GM23338 (cell line): ENCODE measurements at regions not wholly inside any gene's neighbourhood (a gene's known extent, or its start where the extent isn't known, plus 50 kb on each side); places are given as distances from the start of the nearest gene placed in this dataset.

Experiments
- ATAC-seq: fragments of 200-7000 bp; cut with Tn5 transposase; 3 replicates; pipeline ENCODE4 v1.9.1; 2020
- DNase-seq: peaks from one replicate; pipeline ENCODE4 v3.0.0-alpha.2; 2015; ENCODE audit warnings: low spot score
- H2AFZ ChIP-seq: fragments of 200-600 bp; sonication (generic); 2 replicates; pipeline ENCODE4 v1.8.0; 2016; ENCODE audit warnings: antibody characterized with exemption, mild to moderate bottlenecking, moderate library complexity
- H3F3A ChIP-seq: fragments of 200-600 bp; sonication (generic); replicated peaks from 2 replicates; pipeline ENCODE4 v1.8.0; 2017; ENCODE audit warnings: antibody characterized with exemption, mixed run types, low read depth
- H3K27ac ChIP-seq: fragments of 200-600 bp; sonication (generic); 2 replicates; pipeline ENCODE4 v1.6.1; 2016; ENCODE audit warnings: low read depth
- H3K27me3 ChIP-seq: fragments of 200-600 bp; sonication (generic); 2 replicates; pipeline ENCODE4 v1.8.0; 2016; ENCODE audit warnings: mild to moderate bottlenecking, mixed run types, moderate library complexity; ENCODE audit not compliant: insufficient read depth
- H3K36me3 ChIP-seq: fragments of 200-600 bp; sonication (generic); 2 replicates; pipeline ENCODE4 v1.8.0; 2016; ENCODE audit warnings: mild to moderate bottlenecking; ENCODE audit not compliant: insufficient read depth
- H3K4me1 ChIP-seq: fragments of 200-600 bp; sonication (generic); 2 replicates; pipeline ENCODE4 v1.8.0; 2016; ENCODE audit warnings: mild to moderate bottlenecking, moderate library complexity; ENCODE audit not compliant: insufficient read depth
- H3K4me2 ChIP-seq: fragments of 200-600 bp; sonication (generic); 2 replicates; pipeline ENCODE4 v1.7.1; 2017; ENCODE audit warnings: mixed run types
- H3K4me3 ChIP-seq: fragments of 200-600 bp; sonication (generic); 2 replicates; pipeline ENCODE4 v1.6.1; 2016; ENCODE audit warnings: mixed run types
- H3K79me2 ChIP-seq: fragments of 200-600 bp; sonication (generic); replicated peaks from 2 replicates; pipeline ENCODE4 v1.8.0; 2017; ENCODE audit warnings: mild to moderate bottlenecking; ENCODE audit not compliant: insufficient read depth
- H3K9me2 ChIP-seq: fragments of 200-600 bp; sonication (generic); 2 replicates; pipeline ENCODE4 v1.8.0; 2017; ENCODE audit not compliant: insufficient read depth
- H4K20me1 ChIP-seq: fragments of 200-600 bp; sonication (generic); replicated peaks from 2 replicates; pipeline ENCODE4 v1.8.0; 2017; ENCODE audit warnings: mild to moderate bottlenecking; ENCODE audit not compliant: insufficient read depth
- H3K27ac Mint-ChIP-seq: 2 replicates; pipeline ENCODE4 v1.8.0; 2020; ENCODE audit warnings: inconsistent platforms, mild to moderate bottlenecking, moderate library complexity, mixed read lengths
- H3K27me3 Mint-ChIP-seq: 3 replicates; pipeline ENCODE4 v1.8.0; 2022; ENCODE audit warnings: low read depth, mild to moderate bottlenecking, moderate library complexity, mixed read lengths, inconsistent platforms; ENCODE audit not compliant: insufficient read depth, poor library complexity
- H3K36me3 Mint-ChIP-seq: 3 replicates; pipeline ENCODE4 v1.8.0; 2021; ENCODE audit warnings: low read depth, mild to moderate bottlenecking, inconsistent platforms, moderate library complexity, mixed read lengths
- H3K4me1 Mint-ChIP-seq: 3 replicates; pipeline ENCODE4 v1.8.0; 2020; ENCODE audit warnings: mild to moderate bottlenecking, inconsistent platforms, mixed read lengths
- H3K4me3 Mint-ChIP-seq: 3 replicates; pipeline ENCODE4 v1.8.0; 2021; ENCODE audit warnings: moderate library complexity, mild to moderate bottlenecking, inconsistent platforms, mixed read lengths
- H3K9me3 Mint-ChIP-seq: 3 replicates; pipeline ENCODE4 v1.8.0; 2020; ENCODE audit warnings: moderate library complexity, mild to moderate bottlenecking, inconsistent platforms, mixed read lengths
- CREB1 ChIP-seq: fragments of 250-450 bp; sonication (Bioruptor Pico); IDR thresholded peaks from 2 replicates; pipeline ENCODE4 v1.5.0; 2020; ENCODE audit warnings: low read depth, mild to moderate bottlenecking, moderate library complexity
- EZH2phosphoT487 ChIP-seq: fragments of 200-600 bp; sonication (generic); IDR thresholded peaks from one replicate; pipeline ENCODE4 v1.8.1; 2018; ENCODE audit warnings: antibody characterized with exemption; ENCODE audit not compliant: unreplicated experiment
- JUNB ChIP-seq: IDR thresholded peaks from one replicate; pipeline ENCODE4 v1.6.1; 2016; ENCODE audit warnings: antibody characterized with exemption; ENCODE audit not compliant: unreplicated experiment
- POLR2AphosphoS5 ChIP-seq: IDR thresholded peaks from 2 replicates; pipeline ENCODE4 v1.6.1; 2016; ENCODE audit warnings: antibody characterized with exemption, low read depth
- STAT1 ChIP-seq: IDR thresholded peaks from one replicate; pipeline ENCODE4 v1.6.1; 2016; ENCODE audit warnings: antibody characterized with exemption; ENCODE audit not compliant: unreplicated experiment
- ZNF114 ChIP-seq: fragments of 250-450 bp; sonication (Bioruptor Pico); IDR thresholded peaks from 2 replicates; pipeline ENCODE4 v1.5.0; 2020; ENCODE audit warnings: mild to moderate bottlenecking, moderate library complexity
- ZNF331 ChIP-seq: fragments of 250-450 bp; sonication (Bioruptor Pico); IDR thresholded peaks from 2 replicates; pipeline ENCODE4 v1.5.0; 2020; ENCODE audit warnings: low read depth, mild to moderate bottlenecking, moderate library complexity
- TF ChIP-seq, protein P1 (sequence below): IDR thresholded peaks from 2 replicates; pipeline ENCODE4 v1.6.1; 2016; ENCODE audit warnings: antibody characterized with exemption
- TF ChIP-seq, protein P2 (sequence below): fragments of 250-450 bp; sonication (Bioruptor Pico); IDR thresholded peaks from 2 replicates; pipeline ENCODE4 v1.5.0; 2020; ENCODE audit warnings: mild to moderate bottlenecking, moderate library complexity
- TF ChIP-seq, protein P3 (sequence below): IDR thresholded peaks from one replicate; pipeline ENCODE4 v1.6.1; 2018; ENCODE audit warnings: antibody characterized with exemption; ENCODE audit not compliant: unreplicated experiment

DNA sequence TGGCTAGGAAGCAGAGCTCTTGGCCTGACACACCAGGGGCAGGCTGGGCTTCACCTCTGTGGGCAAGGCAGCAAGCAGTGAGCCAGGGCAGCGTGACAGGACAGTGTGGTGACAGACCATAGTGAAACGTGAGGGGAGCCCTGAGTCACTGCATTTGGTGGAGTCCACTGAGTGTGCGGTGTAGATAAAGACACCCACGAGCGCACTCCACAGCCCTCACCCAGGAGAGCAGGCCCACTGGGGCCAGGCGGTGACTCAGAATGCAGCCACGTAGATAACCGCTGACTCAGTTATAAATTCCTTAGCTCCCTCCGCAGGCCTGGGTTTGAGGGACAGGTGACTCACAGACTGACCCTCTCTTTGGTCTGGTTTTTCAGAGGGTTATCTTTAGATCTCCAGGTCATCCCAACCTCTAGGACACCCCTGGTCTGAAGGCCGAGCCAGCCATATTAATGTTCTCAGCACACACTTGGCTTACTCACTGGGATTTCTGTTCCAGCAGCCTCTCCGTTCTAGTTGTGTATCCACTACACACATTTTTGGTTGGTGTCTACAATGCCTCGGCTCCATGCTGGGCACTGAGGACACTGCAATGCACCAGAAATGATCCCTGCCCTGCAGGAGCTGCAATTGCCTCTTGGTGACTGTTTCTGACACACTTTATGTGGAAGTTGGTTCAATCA lies 90.2 kb upstream of the TSPAN2 start:
- no peak overlapping the region for H3K27ac Mint-ChIP-seq
- H3K4me1 Mint-ChIP-seq = peaks cover 2% of the 10 kb centered on the region; the same call in 1 of the 3 replicates
- no peaks in the 10 kb centered on the region; the same call in 2 of the 3 replicates for H3K9me3 Mint-ChIP-seq
- H3F3A ChIP-seq = no peaks in the 10 kb centered on the region
- no peaks in the 10 kb centered on the region for H3K27me3 ChIP-seq
- DNase-seq = no peak
- no peaks in the 10 kb centered on the region for H3K36me3 Mint-ChIP-seq
- no peaks in the 10 kb centered on the region; the same call in 1 of the 2 replicates for H3K9me2 ChIP-seq
- no peak for ATAC-seq
- H3K27me3 Mint-ChIP-seq = no peaks in the 10 kb centered on the region
- H3K27ac ChIP-seq = no peak overlapping the region
- no peak overlapping the region for H3K4me3 ChIP-seq
- H2AFZ ChIP-seq = no peak overlapping the region
- H3K4me1 ChIP-seq = no peaks in the 10 kb centered on the region
- no peaks in the 10 kb centered on the region for H3K79me2 ChIP-seq
- H3K4me2 ChIP-seq = no peak overlapping the region
- H3K4me3 Mint-ChIP-seq = no peak overlapping the region
- no peaks in the 10 kb centered on the region for H4K20me1 ChIP-seq
- no peak for TF ChIP-seq CREB1
- no peak for TF ChIP-seq POLR2AphosphoS5
- TF ChIP-seq EZH2phosphoT487 = no peak
- TF ChIP-seq, protein P1, sequence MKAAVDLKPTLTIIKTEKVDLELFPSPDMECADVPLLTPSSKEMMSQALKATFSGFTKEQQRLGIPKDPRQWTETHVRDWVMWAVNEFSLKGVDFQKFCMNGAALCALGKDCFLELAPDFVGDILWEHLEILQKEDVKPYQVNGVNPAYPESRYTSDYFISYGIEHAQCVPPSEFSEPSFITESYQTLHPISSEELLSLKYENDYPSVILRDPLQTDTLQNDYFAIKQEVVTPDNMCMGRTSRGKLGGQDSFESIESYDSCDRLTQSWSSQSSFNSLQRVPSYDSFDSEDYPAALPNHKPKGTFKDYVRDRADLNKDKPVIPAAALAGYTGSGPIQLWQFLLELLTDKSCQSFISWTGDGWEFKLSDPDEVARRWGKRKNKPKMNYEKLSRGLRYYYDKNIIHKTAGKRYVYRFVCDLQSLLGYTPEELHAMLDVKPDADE = no peak
- TF ChIP-seq STAT1 = no peak
- no peak for TF ChIP-seq JUNB
- TF ChIP-seq, protein P2, sequence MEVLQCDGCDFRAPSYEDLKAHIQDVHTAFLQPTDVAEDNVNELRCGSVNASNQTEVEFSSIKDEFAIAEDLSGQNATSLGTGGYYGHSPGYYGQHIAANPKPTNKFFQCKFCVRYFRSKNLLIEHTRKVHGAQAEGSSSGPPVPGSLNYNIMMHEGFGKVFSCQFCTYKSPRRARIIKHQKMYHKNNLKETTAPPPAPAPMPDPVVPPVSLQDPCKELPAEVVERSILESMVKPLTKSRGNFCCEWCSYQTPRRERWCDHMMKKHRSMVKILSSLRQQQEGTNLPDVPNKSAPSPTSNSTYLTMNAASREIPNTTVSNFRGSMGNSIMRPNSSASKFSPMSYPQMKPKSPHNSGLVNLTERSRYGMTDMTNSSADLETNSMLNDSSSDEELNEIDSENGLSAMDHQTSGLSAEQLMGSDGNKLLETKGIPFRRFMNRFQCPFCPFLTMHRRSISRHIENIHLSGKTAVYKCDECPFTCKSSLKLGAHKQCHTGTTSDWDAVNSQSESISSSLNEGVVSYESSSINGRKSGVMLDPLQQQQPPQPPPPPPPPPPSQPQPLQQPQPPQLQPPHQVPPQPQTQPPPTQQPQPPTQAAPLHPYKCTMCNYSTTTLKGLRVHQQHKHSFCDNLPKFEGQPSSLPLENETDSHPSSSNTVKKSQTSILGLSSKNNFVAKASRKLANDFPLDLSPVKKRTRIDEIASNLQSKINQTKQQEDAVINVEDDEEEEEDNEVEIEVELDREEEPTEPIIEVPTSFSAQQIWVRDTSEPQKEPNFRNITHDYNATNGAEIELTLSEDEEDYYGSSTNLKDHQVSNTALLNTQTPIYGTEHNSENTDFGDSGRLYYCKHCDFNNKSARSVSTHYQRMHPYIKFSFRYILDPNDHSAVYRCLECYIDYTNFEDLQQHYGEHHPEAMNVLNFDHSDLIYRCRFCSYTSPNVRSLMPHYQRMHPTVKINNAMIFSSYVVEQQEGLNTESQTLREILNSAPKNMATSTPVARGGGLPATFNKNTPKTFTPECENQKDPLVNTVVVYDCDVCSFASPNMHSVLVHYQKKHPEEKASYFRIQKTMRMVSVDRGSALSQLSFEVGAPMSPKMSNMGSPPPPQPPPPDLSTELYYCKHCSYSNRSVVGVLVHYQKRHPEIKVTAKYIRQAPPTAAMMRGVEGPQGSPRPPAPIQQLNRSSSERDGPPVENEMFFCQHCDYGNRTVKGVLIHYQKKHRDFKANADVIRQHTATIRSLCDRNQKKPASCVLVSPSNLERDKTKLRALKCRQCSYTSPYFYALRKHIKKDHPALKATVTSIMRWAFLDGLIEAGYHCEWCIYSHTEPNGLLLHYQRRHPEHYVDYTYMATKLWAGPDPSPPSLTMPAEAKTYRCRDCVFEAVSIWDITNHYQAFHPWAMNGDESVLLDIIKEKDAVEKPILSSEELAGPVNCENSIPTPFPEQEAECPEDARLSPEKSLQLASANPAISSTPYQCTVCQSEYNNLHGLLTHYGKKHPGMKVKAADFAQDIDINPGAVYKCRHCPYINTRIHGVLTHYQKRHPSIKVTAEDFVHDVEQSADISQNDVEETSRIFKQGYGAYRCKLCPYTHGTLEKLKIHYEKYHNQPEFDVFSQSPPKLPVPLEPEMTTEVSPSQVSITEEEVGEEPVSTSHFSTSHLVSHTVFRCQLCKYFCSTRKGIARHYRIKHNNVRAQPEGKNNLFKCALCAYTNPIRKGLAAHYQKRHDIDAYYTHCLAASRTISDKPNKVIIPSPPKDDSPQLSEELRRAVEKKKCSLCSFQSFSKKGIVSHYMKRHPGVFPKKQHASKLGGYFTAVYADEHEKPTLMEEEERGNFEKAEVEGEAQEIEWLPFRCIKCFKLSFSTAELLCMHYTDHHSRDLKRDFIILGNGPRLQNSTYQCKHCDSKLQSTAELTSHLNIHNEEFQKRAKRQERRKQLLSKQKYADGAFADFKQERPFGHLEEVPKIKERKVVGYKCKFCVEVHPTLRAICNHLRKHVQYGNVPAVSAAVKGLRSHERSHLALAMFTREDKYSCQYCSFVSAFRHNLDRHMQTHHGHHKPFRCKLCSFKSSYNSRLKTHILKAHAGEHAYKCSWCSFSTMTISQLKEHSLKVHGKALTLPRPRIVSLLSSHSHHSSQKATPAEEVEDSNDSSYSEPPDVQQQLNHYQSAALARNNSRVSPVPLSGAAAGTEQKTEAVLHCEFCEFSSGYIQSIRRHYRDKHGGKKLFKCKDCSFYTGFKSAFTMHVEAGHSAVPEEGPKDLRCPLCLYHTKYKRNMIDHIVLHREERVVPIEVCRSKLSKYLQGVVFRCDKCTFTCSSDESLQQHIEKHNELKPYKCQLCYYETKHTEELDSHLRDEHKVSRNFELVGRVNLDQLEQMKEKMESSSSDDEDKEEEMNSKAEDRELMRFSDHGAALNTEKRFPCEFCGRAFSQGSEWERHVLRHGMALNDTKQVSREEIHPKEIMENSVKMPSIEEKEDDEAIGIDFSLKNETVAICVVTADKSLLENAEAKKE (CRISPR knock-in tag) = no peak
- no peak for TF ChIP-seq ZNF114 (CRISPR knock-in tag)
- TF ChIP-seq, protein P3, sequence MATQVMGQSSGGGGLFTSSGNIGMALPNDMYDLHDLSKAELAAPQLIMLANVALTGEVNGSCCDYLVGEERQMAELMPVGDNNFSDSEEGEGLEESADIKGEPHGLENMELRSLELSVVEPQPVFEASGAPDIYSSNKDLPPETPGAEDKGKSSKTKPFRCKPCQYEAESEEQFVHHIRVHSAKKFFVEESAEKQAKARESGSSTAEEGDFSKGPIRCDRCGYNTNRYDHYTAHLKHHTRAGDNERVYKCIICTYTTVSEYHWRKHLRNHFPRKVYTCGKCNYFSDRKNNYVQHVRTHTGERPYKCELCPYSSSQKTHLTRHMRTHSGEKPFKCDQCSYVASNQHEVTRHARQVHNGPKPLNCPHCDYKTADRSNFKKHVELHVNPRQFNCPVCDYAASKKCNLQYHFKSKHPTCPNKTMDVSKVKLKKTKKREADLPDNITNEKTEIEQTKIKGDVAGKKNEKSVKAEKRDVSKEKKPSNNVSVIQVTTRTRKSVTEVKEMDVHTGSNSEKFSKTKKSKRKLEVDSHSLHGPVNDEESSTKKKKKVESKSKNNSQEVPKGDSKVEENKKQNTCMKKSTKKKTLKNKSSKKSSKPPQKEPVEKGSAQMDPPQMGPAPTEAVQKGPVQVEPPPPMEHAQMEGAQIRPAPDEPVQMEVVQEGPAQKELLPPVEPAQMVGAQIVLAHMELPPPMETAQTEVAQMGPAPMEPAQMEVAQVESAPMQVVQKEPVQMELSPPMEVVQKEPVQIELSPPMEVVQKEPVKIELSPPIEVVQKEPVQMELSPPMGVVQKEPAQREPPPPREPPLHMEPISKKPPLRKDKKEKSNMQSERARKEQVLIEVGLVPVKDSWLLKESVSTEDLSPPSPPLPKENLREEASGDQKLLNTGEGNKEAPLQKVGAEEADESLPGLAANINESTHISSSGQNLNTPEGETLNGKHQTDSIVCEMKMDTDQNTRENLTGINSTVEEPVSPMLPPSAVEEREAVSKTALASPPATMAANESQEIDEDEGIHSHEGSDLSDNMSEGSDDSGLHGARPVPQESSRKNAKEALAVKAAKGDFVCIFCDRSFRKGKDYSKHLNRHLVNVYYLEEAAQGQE = no peak
- TF ChIP-seq ZNF331 (CRISPR knock-in tag) = no peak
- H3K36me3 ChIP-seq = no peaks in the 10 kb centered on the region
